ENCODE measurements at regions not wholly inside any gene's neighbourhood (a gene's known extent, or its start where the extent isn't known, plus 50 kb on each side); places are given as distances from the start of the nearest gene placed in this dataset.

DNA sequence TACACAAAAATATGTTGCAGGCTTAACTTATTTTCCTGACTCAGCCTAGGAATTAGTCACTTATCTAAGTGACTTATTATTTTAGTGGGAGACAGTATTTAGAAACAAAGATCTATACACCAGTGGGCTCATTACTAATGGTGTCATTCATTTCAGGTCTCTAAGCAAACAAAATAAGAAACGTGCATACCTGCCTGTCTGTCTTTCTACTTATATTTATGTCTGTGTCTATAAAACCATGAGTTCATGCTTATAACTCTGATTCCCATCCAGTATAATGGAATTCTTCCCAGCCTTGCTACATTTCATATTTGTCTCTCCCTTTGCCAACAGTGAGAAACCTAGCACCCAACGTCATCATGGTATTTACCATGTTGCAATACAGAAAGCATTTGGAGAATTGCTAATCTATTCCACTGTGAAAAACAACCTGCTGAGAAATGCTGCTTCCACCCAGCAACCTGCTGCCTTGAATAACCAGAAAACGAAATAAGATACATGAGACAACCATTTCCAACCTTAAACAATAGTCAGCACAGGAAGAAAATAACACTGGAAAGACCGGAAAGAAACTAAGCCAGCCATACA lies 501.0 kb downstream of the GLRX3 start:
- peaks cover 22% of the 10 kb centered on the region for H3K9me3 ChIP-seq (ENCODE audit: control insufficient read depth, insufficient read depth, low read length)
- no peak overlapping the region for H4K91ac ChIP-seq (ENCODE audit: insufficient read depth, low read depth, low read length)
- H3K79me1 ChIP-seq (ENCODE audit: low read depth in 1 of 2, low read length in 2 of 2) = no peaks in the 10 kb centered on the region
- no peak overlapping the region for H2AK9ac ChIP-seq (replicated peaks; ENCODE audit: low read depth, low read length, poor library complexity)
- no peak overlapping the region for H3K14ac ChIP-seq (replicated peaks; ENCODE audit: low read depth, low read length)
- no peak overlapping the region for H2BK20ac ChIP-seq (ENCODE audit: low read depth, low read length)
- TF ChIP-seq MXI1 (IDR thresholded peaks at IDR 0.05; ENCODE audit: borderline replicate concordance, low read depth, low read length) = no peak
- TF ChIP-seq CHD1 (IDR thresholded peaks at IDR 0.05; ENCODE audit: low read depth, low read length) = no peak
- TF ChIP-seq, protein P1, sequence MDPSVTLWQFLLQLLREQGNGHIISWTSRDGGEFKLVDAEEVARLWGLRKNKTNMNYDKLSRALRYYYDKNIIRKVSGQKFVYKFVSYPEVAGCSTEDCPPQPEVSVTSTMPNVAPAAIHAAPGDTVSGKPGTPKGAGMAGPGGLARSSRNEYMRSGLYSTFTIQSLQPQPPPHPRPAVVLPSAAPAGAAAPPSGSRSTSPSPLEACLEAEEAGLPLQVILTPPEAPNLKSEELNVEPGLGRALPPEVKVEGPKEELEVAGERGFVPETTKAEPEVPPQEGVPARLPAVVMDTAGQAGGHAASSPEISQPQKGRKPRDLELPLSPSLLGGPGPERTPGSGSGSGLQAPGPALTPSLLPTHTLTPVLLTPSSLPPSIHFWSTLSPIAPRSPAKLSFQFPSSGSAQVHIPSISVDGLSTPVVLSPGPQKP (IDR thresholded peaks at IDR 0.05; ENCODE audit: borderline replicate concordance, low read depth, low read length) = no peak
- TF ChIP-seq RFX5 (IDR thresholded peaks at IDR 0.05; ENCODE audit: low read depth, low read length) = no peak
- no peak for TF ChIP-seq MAFK (IDR thresholded peaks at IDR 0.05; ENCODE audit: low read depth, low read length)
- no peak for TF ChIP-seq BHLHE40 (IDR thresholded peaks at IDR 0.05; ENCODE audit: low read depth, low read length)
- TF ChIP-seq FOS (IDR thresholded peaks at IDR 0.05; ENCODE audit: low read depth, low read length) = no peak
- no peak for TF ChIP-seq RCOR1 (IDR thresholded peaks at IDR 0.05; ENCODE audit: insufficient replicate concordance, low read length)
- no peak for TF ChIP-seq NFE2L2 (IDR thresholded peaks at IDR 0.05; ENCODE audit: low read depth, low read length)
- TF ChIP-seq POLR2A (IDR thresholded peaks at IDR 0.05; ENCODE audit: low read depth, low read length) = no peak
- TF ChIP-seq, protein P2, sequence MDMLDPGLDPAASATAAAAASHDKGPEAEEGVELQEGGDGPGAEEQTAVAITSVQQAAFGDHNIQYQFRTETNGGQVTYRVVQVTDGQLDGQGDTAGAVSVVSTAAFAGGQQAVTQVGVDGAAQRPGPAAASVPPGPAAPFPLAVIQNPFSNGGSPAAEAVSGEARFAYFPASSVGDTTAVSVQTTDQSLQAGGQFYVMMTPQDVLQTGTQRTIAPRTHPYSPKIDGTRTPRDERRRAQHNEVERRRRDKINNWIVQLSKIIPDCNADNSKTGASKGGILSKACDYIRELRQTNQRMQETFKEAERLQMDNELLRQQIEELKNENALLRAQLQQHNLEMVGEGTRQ (IDR thresholded peaks at IDR 0.05; ENCODE audit: low read depth, low read length) = no peak
- no peak for TF ChIP-seq MAZ (IDR thresholded peaks at IDR 0.05; ENCODE audit: borderline replicate concordance, low read depth, low read length)
- TF ChIP-seq CEBPB (IDR thresholded peaks at IDR 0.05; ENCODE audit: low read depth, low read length) = no peak
- TF ChIP-seq, protein P3, sequence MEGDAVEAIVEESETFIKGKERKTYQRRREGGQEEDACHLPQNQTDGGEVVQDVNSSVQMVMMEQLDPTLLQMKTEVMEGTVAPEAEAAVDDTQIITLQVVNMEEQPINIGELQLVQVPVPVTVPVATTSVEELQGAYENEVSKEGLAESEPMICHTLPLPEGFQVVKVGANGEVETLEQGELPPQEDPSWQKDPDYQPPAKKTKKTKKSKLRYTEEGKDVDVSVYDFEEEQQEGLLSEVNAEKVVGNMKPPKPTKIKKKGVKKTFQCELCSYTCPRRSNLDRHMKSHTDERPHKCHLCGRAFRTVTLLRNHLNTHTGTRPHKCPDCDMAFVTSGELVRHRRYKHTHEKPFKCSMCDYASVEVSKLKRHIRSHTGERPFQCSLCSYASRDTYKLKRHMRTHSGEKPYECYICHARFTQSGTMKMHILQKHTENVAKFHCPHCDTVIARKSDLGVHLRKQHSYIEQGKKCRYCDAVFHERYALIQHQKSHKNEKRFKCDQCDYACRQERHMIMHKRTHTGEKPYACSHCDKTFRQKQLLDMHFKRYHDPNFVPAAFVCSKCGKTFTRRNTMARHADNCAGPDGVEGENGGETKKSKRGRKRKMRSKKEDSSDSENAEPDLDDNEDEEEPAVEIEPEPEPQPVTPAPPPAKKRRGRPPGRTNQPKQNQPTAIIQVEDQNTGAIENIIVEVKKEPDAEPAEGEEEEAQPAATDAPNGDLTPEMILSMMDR (conservative IDR thresholded peaks at IDR 0.05; ENCODE audit: low read depth, low read length) = no peak
- TF ChIP-seq RAD21 (IDR thresholded peaks at IDR 0.05; ENCODE audit: low read length) = no peak
- CTCF ChIA-PET = no interaction called here
- no peaks in the 10 kb centered on the region for H3K36me3 ChIP-seq (ENCODE audit: control insufficient read depth, insufficient read depth, low read length)
- no peak overlapping the region for H3K23ac ChIP-seq (ENCODE audit: low read depth, low read length)
- H3K4me3 ChIP-seq (ENCODE audit: insufficient read depth, low read depth, low read length) = no peak overlapping the region
- WGBS, 2 experiments (ENCODE audit: extremely low coverage in 2 of 2, insufficient read length in 1 of 2) = no CpG with 5 or more reads among the region's 4 CpGs
- no peaks in the 10 kb centered on the region for H3K4me1 ChIP-seq (ENCODE audit: control insufficient read depth, insufficient read depth, low read length)
- H3K9me1 ChIP-seq (ENCODE audit: insufficient read depth, low read length) = no peaks in the 10 kb centered on the region
- no peak overlapping the region for H4K8ac ChIP-seq (ENCODE audit: low read depth in 2 of 2, low read length in 2 of 2)
- intact Hi-C loops (cut with micrococcal nuclease) (no loop called here), in situ Hi-C loops (cut with MboI; ENCODE audit: low sequenced_read_pairs) (no loop called here), dilution Hi-C loops (cut with HindIII; ENCODE audit: low sequenced_read_pairs, unreplicated experiment) (no loop called here)
- no peak overlapping the region for H3K27ac ChIP-seq (ENCODE audit: insufficient read depth, low read length)
- no peak overlapping the region for H2AK5ac ChIP-seq (ENCODE audit: low read depth, low read length)
- no TSS peak for BruUV-seq (replicated peaks)
- POLR2A ChIA-PET (ENCODE audit: unreplicated experiment) = no interaction called here
- no peak overlapping the region for H2AFZ ChIP-seq (replicated peaks; ENCODE audit: low read length, poor library complexity)
- ATAC-seq (ENCODE audit: low read depth) (no peak), DNase-seq (no peak)
- no peak overlapping the region for H2BK15ac ChIP-seq (ENCODE audit: low read depth, low read length)
- H2BK120ac ChIP-seq (ENCODE audit: low read depth, low read length) = no peak overlapping the region
- H3K4ac ChIP-seq (ENCODE audit: low read depth, low read length) = no peak overlapping the region
- H3K56ac ChIP-seq (ENCODE audit: extremely low read depth, insufficient read depth, low read length) = no peak overlapping the region
- no peaks in the 10 kb centered on the region for H4K20me1 ChIP-seq (ENCODE audit: insufficient read depth, low read length)
- no peak overlapping the region for H4K5ac ChIP-seq (ENCODE audit: low read depth, low read length)
- no peak overlapping the region for H3K9ac ChIP-seq (ENCODE audit: low read depth, low read length)
- H2BK5ac ChIP-seq (ENCODE audit: low read depth, low read length, poor library complexity, severe bottlenecking) = no peak overlapping the region
- no peak overlapping the region for H3K4me2 ChIP-seq (ENCODE audit: low read depth, low read length)
- H3K27me3 ChIP-seq (ENCODE audit: control insufficient read depth, insufficient read depth, low read length) = no peaks in the 10 kb centered on the region
- no peak overlapping the region for H3K18ac ChIP-seq (ENCODE audit: low read depth, low read length)
